Hematopoietic multipotent progenitor cell treated with erythropoietin and hydrocortisone succinate and interleukin-3 and kit ligand, for 8 days (in vitro differentiated cells): ENCODE measurements at regions not wholly inside any gene's neighbourhood (a gene's known extent, or its start where the extent isn't known, plus 50 kb on each side); places are given as distances from the start of the nearest gene placed in this dataset.
"Not testable (repeated sequence)": the region's sequence is repeated elsewhere in the genome, so short reads cannot be mapped to it uniquely, and the experiment has no call there.

Experiments
- DNase-seq: peaks from one replicate; pipeline ENCODE4 v3.0.0-alpha.2; 2015

- DNase-seq: not testable (repeated sequence)
These were observed 100.7 kb downstream of the GPX5 start for GRCh38 chr6:28626386-28626785.

DNA sequence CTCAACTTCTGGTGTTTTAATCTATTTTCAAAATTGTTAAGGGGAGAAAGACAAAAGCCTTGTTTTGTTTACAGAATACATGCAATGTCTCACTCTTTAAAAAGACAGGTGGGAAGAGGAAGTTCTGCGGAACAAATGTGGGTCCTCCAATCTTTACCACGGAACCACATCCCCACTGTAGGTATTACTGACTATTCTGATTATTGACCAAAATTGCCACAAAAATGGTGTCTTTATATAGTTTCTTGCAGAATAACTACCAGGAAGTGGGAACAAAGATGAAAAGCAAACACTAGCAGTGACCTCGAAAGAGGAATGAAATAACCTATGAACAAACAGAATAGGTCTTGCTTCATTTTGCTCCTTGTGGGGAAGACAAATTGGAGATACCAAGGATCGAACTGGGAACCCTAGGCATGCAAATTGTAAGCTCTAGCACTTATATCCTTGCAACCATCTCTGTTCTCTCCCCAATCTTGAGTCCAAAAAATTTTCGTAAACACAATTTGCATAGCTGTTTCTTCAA, 106.7 kb downstream of the GPX5 start:
- no peak for DNase-seq

- DNase-seq: no peak
These were observed 107.9 kb downstream of the GPX5 start for GRCh38 chr6:28633445-28634215.

GRCh38 chr6:28634411-28634760, 108.7 kb downstream of the GPX5 start:
- DNase-seq: no peak

- DNase-seq: no peak
These were observed 109.3 kb downstream of the GPX5 start for GRCh38 chr6:28634761-28635546.

DNA sequence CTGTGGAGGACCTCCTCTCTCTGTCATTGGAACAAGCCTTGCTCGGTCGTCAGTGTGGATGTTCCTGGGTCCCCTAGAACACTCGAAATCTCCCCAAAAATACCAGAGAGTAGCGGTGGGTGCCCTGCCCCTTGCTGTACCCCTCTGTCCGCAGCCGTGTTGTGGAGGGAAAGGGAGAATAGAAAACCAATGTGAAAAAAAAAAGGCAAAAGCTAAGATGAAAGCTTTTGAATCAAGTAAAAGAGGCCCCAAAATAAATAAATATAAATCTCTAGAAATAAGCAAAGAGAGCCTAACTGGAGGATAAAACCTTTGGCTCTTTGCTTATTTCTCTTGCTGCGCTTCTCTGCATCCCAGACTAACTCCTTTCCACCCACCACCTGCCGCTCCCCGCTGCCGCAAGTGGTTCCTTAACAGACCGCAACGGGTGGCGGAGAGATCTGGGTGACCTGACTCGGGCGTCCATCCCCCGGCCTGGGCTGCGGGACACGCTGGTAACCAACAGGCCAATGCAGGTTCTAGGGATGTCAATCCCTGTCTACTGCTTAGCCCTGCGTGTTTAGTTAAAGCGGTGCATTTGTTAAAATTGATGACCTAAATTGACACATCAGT, 110.0 kb downstream of the GPX5 start:
- DNase-seq: no peak

- no peak for DNase-seq
These were observed 113.2 kb downstream of the GPX5 start for GRCh38 chr6:28638787-28639430.

- not testable (repeated sequence) for DNase-seq
These were observed 114.0 kb downstream of the GPX5 start for GRCh38 chr6:28639445-28640290.

DNA sequence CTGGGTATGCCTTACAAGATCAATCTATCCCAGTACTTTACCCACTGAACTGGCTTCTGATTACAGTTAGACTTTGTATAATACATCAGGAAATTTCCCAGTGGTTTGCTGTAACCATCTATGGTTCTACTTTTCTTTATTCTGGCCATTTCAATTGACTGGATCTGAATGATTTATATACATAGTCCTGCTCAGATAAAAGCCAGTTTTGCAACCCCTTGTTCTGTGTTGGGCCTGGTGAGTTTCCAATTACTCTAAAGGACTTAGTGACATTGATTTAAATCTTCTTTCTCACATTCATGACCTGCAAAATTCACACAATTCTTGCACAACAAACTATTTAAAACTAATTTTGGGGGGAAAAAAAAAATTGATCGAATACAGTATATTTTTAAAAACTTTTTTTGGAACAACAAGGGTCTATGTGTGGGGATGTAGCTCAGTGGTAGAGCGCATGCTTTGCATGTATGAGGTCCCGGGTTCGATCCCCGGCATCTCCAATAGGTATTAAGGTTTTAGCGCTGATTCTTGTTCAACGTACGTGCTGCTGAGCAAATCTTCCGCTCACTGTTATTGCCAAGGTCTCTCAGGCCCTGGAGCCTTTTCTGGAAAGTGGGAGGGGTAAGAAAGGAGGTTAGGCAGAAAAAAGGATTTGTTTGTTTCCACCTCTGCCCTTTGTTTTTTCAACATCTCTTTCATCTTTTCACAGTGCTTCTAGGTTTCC, 117.5 kb downstream of the GPX5 start:
- peak; percentile 67 for DNase-seq

- DNase-seq: no peak
These were observed 121.0 kb downstream of the GPX5 start for GRCh38 chr6:28646650-28647049.

DNA sequence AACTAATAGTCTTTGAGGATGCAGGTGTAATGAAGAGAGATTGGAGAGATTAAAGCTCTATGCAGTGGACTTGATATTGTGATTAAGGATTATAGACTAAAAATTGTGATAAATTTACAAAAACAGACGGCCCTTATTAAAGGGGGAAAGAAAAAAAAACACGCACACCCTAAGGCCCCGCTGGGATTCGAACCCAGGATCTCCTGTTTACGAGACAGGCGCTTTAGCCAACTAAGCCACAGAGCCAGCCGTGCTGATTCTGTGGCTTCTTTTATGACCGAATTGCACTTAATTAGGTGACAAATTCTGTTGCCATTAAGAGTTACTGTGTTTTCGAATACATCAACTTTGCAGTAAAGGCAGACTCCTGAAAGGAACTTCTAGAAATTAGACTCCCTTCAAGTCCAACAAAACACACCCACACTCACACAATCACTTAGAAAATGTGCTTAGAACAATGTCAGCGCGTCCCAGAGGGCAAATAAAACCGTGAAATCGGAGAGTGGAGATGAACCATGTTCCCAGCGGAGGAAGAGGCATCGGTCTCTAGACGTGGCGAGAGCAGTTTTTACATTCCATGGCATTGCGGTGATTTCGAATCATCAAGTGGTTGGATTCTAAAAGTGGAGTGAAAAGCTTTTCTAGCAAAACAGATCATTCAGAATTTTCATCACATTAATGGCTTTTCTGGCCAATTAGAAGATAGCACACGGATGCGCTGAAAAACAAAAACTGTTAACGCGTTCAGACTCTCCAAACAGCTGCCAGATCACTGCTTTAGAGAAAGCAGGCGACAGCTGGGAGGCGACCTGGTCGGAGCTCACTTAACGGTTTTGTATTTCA, 122.6 kb downstream of the GPX5 start:
- peak; percentile 92 for DNase-seq

GRCh38 chr6:28648878-28649375, 123.2 kb downstream of the GPX5 start:
- peak; percentile 14 for DNase-seq

DNA sequence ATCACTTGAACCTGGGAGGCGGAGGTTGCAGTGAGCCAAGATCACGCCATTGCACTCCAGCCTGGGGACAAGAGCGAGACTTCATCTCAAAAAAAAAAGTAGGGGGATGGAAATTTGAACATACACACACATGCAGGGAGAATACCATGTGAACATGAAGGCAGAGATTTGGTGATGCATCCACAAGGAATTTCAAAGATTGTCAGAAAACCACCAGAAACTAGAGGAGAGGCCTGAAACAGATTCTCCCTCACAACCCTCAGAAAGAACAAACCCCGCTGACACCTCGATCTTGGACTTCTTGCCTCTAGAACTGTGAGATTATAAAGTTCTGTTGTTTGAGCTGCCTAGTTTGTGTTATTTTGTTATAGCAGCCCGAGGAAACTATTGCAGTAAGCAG, 125.5 kb downstream of the GPX5 start:
- no peak for DNase-seq

DNA sequence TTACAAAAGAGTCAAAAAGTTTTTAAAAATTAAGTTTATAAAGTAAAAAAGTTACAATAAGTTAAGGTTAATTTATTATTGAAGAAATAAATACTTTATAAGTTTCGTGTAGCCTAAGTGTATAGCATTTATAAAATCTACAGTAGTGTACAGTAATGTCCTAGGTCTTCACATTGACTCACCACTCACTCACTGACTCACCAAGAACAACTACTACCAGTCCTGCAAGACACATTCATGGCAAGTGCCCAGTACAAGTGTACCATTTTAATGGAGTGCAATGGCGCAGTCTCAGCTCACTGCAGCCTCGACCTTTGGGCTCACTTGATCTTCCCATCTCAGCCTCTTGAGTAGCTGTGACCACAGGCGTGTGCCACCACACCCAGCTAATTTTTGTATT, 128.2 kb downstream of the GPX5 start:
- no peak for DNase-seq

GRCh38 chr6:28655164-28655563, 129.5 kb downstream of the GPX5 start:
- DNase-seq: no peak

GRCh38 chr6:28656715-28657114, 131.0 kb downstream of the GPX5 start:
- DNase-seq: no peak

DNA sequence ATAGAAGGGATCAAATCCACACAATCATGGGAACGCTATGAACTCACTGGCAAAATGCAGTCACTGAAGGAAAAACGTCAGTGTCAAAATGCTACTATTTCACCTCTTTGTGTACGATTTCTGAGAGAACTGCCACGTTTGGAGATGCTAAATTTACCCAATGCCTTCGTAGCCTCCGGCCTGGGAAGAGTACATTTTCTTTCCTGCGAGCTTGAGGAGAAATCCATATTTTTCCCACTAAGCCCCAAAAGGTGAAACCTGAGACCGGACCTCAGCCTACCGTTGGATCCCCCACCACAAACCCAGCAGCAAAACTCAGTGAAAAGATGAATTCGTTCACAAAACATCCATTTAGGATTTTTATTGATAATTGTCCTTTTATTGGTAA, 131.7 kb downstream of the GPX5 start:
- DNase-seq: no peak

DNA sequence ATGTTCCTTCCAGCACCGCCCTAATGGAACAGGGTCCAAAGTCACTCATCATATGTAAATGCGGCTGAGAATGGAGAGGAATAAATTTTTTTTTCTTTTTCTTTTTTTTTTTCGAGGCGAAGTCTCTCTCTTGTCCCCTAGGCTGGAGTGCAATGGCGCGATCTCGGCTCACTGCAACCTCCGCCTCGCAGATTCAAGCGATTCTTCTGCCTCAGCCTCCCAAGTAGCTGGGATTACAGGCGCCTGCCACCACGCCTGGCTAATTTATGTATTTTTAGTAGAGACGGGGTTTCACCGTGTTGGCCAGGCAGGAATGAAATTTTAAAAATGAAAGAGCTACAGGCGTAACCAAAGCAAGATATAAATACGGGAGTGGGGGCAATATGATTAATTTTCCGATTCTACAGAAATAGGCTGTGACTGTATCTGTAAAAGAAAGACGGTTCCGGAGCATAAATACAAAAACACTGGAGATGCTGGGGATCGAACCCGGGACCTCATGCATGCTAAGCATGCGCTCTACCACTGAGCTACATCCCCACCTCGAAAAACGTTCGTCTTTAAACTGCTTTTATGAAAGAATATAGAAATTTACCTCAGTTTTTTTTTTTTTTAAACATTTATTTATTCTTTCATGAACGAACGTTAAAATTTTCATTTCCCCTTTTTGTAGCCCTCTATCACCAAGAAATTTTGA, 132.2 kb downstream of the GPX5 start:
- DNase-seq: peak; percentile 71

GRCh38 chr6:28658475-28659249, 133.0 kb downstream of the GPX5 start:
- DNase-seq: no peak
